ENCODE measurements at regions not wholly inside any gene's neighbourhood (a gene's known extent, or its start where the extent isn't known, plus 50 kb on each side); places are given as distances from the start of the nearest gene placed in this dataset.

DNA sequence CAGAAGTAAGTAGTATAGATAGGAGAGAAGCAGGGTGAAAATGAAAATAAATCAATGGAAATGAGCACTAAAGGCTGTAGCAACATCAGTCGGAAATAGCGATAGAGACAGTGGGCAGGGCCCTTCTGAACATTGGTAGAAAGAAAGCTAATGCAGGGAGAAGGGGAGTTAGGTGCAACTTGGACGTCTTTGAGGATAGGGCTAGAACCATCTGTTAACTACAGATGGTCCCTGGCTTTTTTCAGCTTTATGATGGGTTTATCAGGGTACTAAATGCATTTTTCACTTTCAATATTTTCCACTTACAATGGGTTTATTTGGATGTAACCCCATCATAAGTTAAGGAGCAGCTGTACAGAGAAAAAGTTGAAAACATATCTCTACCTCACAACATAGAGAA is 72.8 kb upstream of the CNR1 start:
- intact Hi-C loops (cut with DNase I), result no loop called here
- DNase-seq, result no peak
- no peak overlapping the region for H3K27ac ChIP-seq
- H3K4me1 ChIP-seq (replicated peaks in 1 of 2), result no peaks in the 10 kb centered on the region
- 83 to 92% (median 88%) methylated on average over 3 of the region's 3 CpGs for WGBS, 4 donors
- no peaks in the 10 kb centered on the region for H3K27me3 ChIP-seq
- no peak overlapping the region for H3K4me3 ChIP-seq
- no peak for TF ChIP-seq CTCF (IDR thresholded peaks at IDR 0.05)
- no peak for TF ChIP-seq POLR2A (IDR thresholded peaks at IDR 0.05)
- H3K36me3 ChIP-seq (replicated peaks in 1 of 2), result no peaks in the 10 kb centered on the region
- no peaks in the 10 kb centered on the region for H3K9me3 ChIP-seq (replicated peaks in 1 of 3)

- TF ChIP-seq POLR2A (IDR thresholded peaks at IDR 0.05), result no peak
- TF ChIP-seq CTCF (IDR thresholded peaks at IDR 0.05), result peak in 4 of 6 experiments; percentile 24 to 42 (median 34)
- 17 to 36% (median 28%) methylated on average over 1 of the region's 1 CpG for WGBS, 4 donors
These were observed 71.9 kb upstream of the CNR1 start for GRCh38 chr6:88238065-88238464.

GRCh38 chr6:88236612-88237360 is 70.6 kb upstream of the CNR1 start:
- intact Hi-C loops (cut with DNase I), result no loop called here
- no peak overlapping the region for H3K4me3 ChIP-seq
- H3K4me1 ChIP-seq (replicated peaks in 1 of 2), result no peaks in the 10 kb centered on the region
- TF ChIP-seq CTCF (IDR thresholded peaks at IDR 0.05), result no peak
- TF ChIP-seq POLR2A (IDR thresholded peaks at IDR 0.05), result no peak
- no peak overlapping the region for H3K27ac ChIP-seq
- 58 to 65% (median 62%) methylated on average over 7 of the region's 7 CpGs for WGBS, 4 donors
- H3K9me3 ChIP-seq (replicated peaks in 1 of 3), result peaks cover 0 to 6% (median 5%) of the 10 kb centered on the region in 3 donors
- H3K36me3 ChIP-seq (replicated peaks in 1 of 2), result no peaks in the 10 kb centered on the region
- DNase-seq, result no peak
- no peaks in the 10 kb centered on the region for H3K27me3 ChIP-seq

More at GRCh38 chr6:88238065-88238464, 71.9 kb upstream of the CNR1 start:
- Histone ChIP-seq H3K27ac (no peak overlapping the region), H3K4me1 (replicated peaks in 1 of 2) (no peaks in the 10 kb centered on the region), H3K4me3 (no peak overlapping the region), H3K36me3 (replicated peaks in 1 of 2) (no peaks in the 10 kb centered on the region), H3K27me3 (no peaks in the 10 kb centered on the region), H3K9me3 (replicated peaks in 1 of 3) (no peaks in the 10 kb centered on the region)
- DNase-seq, result peak in 2 of 7 donors; percentile 10 to 13
- intact Hi-C loops (cut with DNase I), result no loop called here

- H3K4me3 ChIP-seq, result no peak overlapping the region
- intact Hi-C loops (cut with DNase I), result no loop called here
These were observed 66.6 kb upstream of the CNR1 start for GRCh38 chr6:88232753-88233152.

More at GRCh38 chr6:88232753-88233152, 66.6 kb upstream of the CNR1 start:
- peaks cover 5 to 6% (median 5%) of the 10 kb centered on the region in 3 donors for H3K9me3 ChIP-seq (replicated peaks in 1 of 3)
- DNase-seq, result no peak
- WGBS, 4 donors, result 45 to 66% (median 50%) methylated on average over 1 of the region's 1 CpG
- H3K27me3 ChIP-seq, result no peaks in the 10 kb centered on the region
- H3K4me1 ChIP-seq (replicated peaks in 1 of 2), result no peaks in the 10 kb centered on the region
- TF ChIP-seq CTCF (IDR thresholded peaks at IDR 0.05) (no peak), POLR2A (IDR thresholded peaks at IDR 0.05) (no peak)
- no peak overlapping the region for H3K27ac ChIP-seq
- no peaks in the 10 kb centered on the region for H3K36me3 ChIP-seq (replicated peaks in 1 of 2)
